Gastrocnemius medialis (tissue), 4 donors: ENCODE measurements at regions not wholly inside any gene's neighbourhood (a gene's known extent, or its start where the extent isn't known, plus 50 kb on each side); places are given as distances from the start of the nearest gene placed in this dataset.

Experiments
- ATAC-seq, 2 donors: fragments of 150-250 bp; one replicate each; pipeline ENCODE4 v1.9.1; 2016
- DNase-seq, 2 donors: peaks; one replicate each; pipeline ENCODE4 v3.0.0-alpha.2; 2019
- H3K27ac ChIP-seq, 4 donors: fragments of 200-600 bp; sonication (generic); 1 replicate in 1 of 4; 2 replicates in 3 of 4; pipeline ENCODE4 v1.5.1; 2016 to 2018; ENCODE audit warnings: mild to moderate bottlenecking in 2 of 4, moderate library complexity in 1 of 4
- H3K27me3 ChIP-seq, 3 donors: fragments of 200-600 bp; sonication (generic) in 2 of 3; 1 replicate in 1 of 3; 2 replicates in 2 of 3; pipeline versions ENCODE4 v1.5.1 to v1.6.0; 2016 to 2019; ENCODE audit warnings: mild to moderate bottlenecking in 1 of 3, moderate library complexity in 1 of 3
- H3K36me3 ChIP-seq, 2 donors: fragments of 200-600 bp; sonication (generic) in 1 of 2; one replicate each; pipeline ENCODE4 v1.5.1; 2017 to 2018
- H3K4me1 ChIP-seq, 2 donors: fragments of 200-600 bp; sonication (generic) in 1 of 2; one replicate each; pipeline ENCODE4 v1.5.1; 2016 to 2017; ENCODE audit warnings: mild to moderate bottlenecking in 2 of 2
- H3K4me3 ChIP-seq, 4 donors: fragments of 200-600 bp; sonication (generic) in 3 of 4; 1 replicate in 1 of 4; 2 replicates in 3 of 4; pipeline ENCODE4 v1.5.1; 2016 to 2019; ENCODE audit warnings: mild to moderate bottlenecking in 2 of 4
- H3K9me3 ChIP-seq, 3 donors: fragments of 200-600 bp; sonication (generic) in 2 of 3; 1 replicate in 1 of 3; 2 replicates in 2 of 3; pipeline ENCODE4 v1.5.1; 2016 to 2019
- POLR2A ChIP-seq, 2 donors: fragments of 450-650 bp; IDR thresholded peaks; one replicate each; pipeline ENCODE4 v1.6.1; 2017; ENCODE audit warnings: antibody characterized with exemption in 2 of 2, mild to moderate bottlenecking in 2 of 2, moderate library complexity in 2 of 2
- in situ Hi-C, 4 donors: fragments of 200-750 bp; cut with MboI; loops; one replicate each; pipeline versions ENCODE4 v1.15.0 to v1.8.0; 2017; ENCODE audit warnings: low sequenced_read_pairs in 4 of 4
- intact Hi-C: fragments of 100-400 bp; cut with DNase I; formaldehyde crosslinking; loops from one replicate; pipeline ENCODE4 v1.15.1; 2023; ENCODE audit warnings: low total_unique reads
- TF ChIP-seq, protein P1 (sequence below), 5 experiments: fragments of 450-650 bp in 3 of 5; fragments of 200-600 bp in 2 of 5; sonication (generic) in 2 of 5; IDR thresholded peaks in 4 of 5; conservative IDR thresholded peaks in 1 of 5; 1 replicate in 4 of 5; 2 replicates in 1 of 5; pipeline ENCODE4 v1.5.1; 2016 to 2019; ENCODE audit warnings: antibody characterized with exemption in 5 of 5, mild to moderate bottlenecking in 3 of 5, moderate library complexity in 3 of 5

DNA sequence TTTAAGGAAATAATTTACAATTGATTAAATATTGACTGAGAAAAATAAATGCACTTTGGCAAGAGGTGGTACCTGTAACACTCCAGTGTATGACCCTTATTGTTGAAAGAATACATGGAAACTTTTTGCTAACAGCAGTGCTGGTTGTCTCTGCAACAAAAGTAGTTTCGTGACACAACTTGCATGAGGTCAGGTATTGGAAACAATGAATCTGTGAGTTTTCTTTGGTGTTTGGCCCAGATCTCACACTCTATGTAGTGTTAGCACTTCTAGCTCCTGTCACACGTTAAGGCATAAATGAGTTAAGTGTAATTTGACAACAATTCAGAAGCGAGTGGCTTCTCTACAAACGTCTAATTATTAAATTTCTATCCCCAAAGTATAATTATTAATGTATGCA lies 137.7 kb upstream of the MDFIC start:
- H3K4me3 ChIP-seq = no peak overlapping the region
- no peak for ATAC-seq
- no peaks in the 10 kb centered on the region for H3K4me1 ChIP-seq
- no peak for DNase-seq
- H3K27me3 ChIP-seq = no peaks in the 10 kb centered on the region
- H3K27ac ChIP-seq = no peak overlapping the region
- no peaks in the 10 kb centered on the region for H3K36me3 ChIP-seq
- TF ChIP-seq, protein P1, sequence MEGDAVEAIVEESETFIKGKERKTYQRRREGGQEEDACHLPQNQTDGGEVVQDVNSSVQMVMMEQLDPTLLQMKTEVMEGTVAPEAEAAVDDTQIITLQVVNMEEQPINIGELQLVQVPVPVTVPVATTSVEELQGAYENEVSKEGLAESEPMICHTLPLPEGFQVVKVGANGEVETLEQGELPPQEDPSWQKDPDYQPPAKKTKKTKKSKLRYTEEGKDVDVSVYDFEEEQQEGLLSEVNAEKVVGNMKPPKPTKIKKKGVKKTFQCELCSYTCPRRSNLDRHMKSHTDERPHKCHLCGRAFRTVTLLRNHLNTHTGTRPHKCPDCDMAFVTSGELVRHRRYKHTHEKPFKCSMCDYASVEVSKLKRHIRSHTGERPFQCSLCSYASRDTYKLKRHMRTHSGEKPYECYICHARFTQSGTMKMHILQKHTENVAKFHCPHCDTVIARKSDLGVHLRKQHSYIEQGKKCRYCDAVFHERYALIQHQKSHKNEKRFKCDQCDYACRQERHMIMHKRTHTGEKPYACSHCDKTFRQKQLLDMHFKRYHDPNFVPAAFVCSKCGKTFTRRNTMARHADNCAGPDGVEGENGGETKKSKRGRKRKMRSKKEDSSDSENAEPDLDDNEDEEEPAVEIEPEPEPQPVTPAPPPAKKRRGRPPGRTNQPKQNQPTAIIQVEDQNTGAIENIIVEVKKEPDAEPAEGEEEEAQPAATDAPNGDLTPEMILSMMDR (IDR thresholded peaks at IDR 0.05 in 4 of 5, conservative IDR thresholded peaks at IDR 0.05 in 1 of 5) = no peak
- TF ChIP-seq POLR2A (IDR thresholded peaks at IDR 0.05) = no peak
- intact Hi-C loops (no loop called here), in situ Hi-C loops (no loop called here)
- H3K9me3 ChIP-seq = no peaks in the 10 kb centered on the region

DNA sequence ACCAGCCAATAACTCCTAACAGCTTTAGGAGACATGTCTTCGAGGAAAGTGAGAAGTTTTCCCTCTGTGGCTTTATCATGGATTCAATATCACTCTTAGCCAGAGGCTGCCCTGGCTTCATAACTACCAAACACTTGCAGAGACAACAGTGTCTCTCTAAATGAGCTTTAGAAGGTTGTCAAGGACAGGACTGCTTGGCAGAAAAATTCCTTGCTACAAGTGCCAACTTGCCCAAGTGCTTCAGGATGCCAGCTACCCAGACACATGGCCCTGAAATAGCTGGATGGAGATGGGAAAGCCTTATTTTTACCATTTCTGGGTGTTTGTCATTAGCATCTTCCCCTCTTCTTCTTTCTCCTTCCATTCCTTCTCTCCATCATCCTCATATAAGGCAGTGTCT lies 137.1 kb upstream of the MDFIC start:
- Histone ChIP-seq H3K36me3 (no peaks in the 10 kb centered on the region), H3K9me3 (no peaks in the 10 kb centered on the region), H3K4me3 (no peak overlapping the region), H3K27ac (no peak overlapping the region), H3K27me3 (no peaks in the 10 kb centered on the region), H3K4me1 (no peaks in the 10 kb centered on the region)
- intact Hi-C loops (no loop called here), in situ Hi-C loops (no loop called here)
- TF ChIP-seq POLR2A (IDR thresholded peaks at IDR 0.05) = no peak
- TF ChIP-seq, protein P1 (IDR thresholded peaks at IDR 0.05 in 4 of 5, conservative IDR thresholded peaks at IDR 0.05 in 1 of 5) = no peak
- DNase-seq (no peak), ATAC-seq (no peak)

DNA sequence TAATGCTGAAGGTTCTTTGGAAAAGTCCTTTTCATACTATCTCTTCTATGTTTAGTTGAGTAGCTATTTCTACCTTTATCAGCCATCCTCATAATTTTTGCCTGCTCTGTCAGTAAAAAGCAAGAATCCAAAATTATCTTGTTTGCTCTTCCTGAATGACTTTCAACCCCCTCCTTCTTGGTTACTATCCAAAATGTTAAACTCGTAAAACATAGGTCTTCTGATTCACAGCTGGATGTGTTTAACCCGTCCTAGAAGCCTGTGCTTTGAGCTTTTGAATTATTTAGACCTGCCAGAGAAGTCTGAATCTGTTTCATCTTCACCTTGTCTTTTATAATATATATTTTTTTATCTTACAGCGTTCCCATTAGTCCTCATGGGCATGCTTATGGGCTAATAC lies 136.4 kb upstream of the MDFIC start:
- ATAC-seq (no peak), DNase-seq (no peak)
- Histone ChIP-seq H3K27ac (no peak overlapping the region), H3K4me3 (no peak overlapping the region), H3K36me3 (no peaks in the 10 kb centered on the region), H3K9me3 (no peaks in the 10 kb centered on the region), H3K27me3 (no peaks in the 10 kb centered on the region), H3K4me1 (no peaks in the 10 kb centered on the region)
- in situ Hi-C loops (no loop called here), intact Hi-C loops (no loop called here)
- no peak for TF ChIP-seq POLR2A (IDR thresholded peaks at IDR 0.05)
- TF ChIP-seq, protein P1 (IDR thresholded peaks at IDR 0.05 in 4 of 5, conservative IDR thresholded peaks at IDR 0.05 in 1 of 5) = no peak

DNA sequence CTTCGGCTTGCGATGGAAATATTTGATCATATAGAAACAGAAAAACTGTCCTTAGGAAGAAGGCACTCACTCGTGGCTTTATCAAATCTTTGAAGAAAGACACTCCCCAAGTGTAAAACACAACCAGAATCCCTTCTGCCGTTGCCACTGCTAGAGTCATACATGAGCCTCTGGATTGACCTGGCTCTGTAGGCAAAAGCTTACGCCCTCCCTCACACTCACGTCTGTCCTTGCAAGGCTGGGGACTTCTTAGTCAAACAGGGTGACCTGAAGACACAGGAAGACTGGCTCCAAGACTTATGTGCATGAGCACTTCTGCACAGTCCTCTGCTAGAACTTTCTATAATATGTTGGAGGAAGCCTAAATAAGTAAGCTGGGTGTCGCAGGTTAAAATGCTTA lies 135.4 kb upstream of the MDFIC start:
- Histone ChIP-seq H3K36me3 (no peaks in the 10 kb centered on the region), H3K4me1 (no peaks in the 10 kb centered on the region), H3K4me3 (no peak overlapping the region), H3K27ac (no peak overlapping the region), H3K9me3 (no peaks in the 10 kb centered on the region), H3K27me3 (no peaks in the 10 kb centered on the region)
- no peak for ATAC-seq
- in situ Hi-C loops (no loop called here), intact Hi-C loops (no loop called here)
- no peak for DNase-seq
- TF ChIP-seq, protein P1 (IDR thresholded peaks at IDR 0.05 in 4 of 5, conservative IDR thresholded peaks at IDR 0.05 in 1 of 5) = no peak
- TF ChIP-seq POLR2A (IDR thresholded peaks at IDR 0.05) = no peak

DNA sequence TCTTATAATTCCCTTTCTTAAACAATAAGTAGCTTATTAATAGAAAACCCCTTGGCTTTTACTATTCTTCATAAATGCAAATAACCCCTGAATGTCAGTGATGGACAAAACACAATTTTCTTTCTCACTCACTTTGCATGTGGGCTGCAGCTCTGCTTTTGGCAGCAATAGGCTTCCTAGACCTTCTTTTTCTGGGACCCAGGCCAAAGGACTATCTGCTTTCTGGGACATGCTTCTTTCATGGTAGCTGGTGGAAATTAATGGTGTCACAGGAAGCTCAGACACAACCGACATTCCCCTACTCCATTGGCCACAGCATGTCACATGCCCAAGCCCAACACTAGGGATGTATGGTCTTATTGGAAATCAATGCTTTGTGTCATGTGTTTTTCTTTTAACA lies 134.3 kb upstream of the MDFIC start:
- no peaks in the 10 kb centered on the region for H3K27me3 ChIP-seq
- H3K36me3 ChIP-seq = no peaks in the 10 kb centered on the region
- no peak overlapping the region for H3K4me3 ChIP-seq
- in situ Hi-C loops (no loop called here), intact Hi-C loops (no loop called here)
- H3K4me1 ChIP-seq = no peaks in the 10 kb centered on the region
- no peak for TF ChIP-seq POLR2A (IDR thresholded peaks at IDR 0.05)
- TF ChIP-seq, protein P1 (IDR thresholded peaks at IDR 0.05 in 4 of 5, conservative IDR thresholded peaks at IDR 0.05 in 1 of 5) = no peak
- DNase-seq (no peak), ATAC-seq (no peak)
- H3K27ac ChIP-seq = no peak overlapping the region
- H3K9me3 ChIP-seq = no peaks in the 10 kb centered on the region
